ENCODE measurements at regions not wholly inside any gene's neighbourhood (a gene's known extent, or its start where the extent isn't known, plus 50 kb on each side); places are given as distances from the start of the nearest gene placed in this dataset.

GRCh38 chr2:12005886-12006681 lies 259.7 kb downstream of the LPIN1 start:
- no peak overlapping the region for H3K27ac ChIP-seq
- TF ChIP-seq, protein P1, sequence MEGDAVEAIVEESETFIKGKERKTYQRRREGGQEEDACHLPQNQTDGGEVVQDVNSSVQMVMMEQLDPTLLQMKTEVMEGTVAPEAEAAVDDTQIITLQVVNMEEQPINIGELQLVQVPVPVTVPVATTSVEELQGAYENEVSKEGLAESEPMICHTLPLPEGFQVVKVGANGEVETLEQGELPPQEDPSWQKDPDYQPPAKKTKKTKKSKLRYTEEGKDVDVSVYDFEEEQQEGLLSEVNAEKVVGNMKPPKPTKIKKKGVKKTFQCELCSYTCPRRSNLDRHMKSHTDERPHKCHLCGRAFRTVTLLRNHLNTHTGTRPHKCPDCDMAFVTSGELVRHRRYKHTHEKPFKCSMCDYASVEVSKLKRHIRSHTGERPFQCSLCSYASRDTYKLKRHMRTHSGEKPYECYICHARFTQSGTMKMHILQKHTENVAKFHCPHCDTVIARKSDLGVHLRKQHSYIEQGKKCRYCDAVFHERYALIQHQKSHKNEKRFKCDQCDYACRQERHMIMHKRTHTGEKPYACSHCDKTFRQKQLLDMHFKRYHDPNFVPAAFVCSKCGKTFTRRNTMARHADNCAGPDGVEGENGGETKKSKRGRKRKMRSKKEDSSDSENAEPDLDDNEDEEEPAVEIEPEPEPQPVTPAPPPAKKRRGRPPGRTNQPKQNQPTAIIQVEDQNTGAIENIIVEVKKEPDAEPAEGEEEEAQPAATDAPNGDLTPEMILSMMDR (IDR thresholded peaks at IDR 0.05): no peak
- no peak for TF ChIP-seq ZFX (IDR thresholded peaks at IDR 0.05; ENCODE audit: borderline replicate concordance)

DNA sequence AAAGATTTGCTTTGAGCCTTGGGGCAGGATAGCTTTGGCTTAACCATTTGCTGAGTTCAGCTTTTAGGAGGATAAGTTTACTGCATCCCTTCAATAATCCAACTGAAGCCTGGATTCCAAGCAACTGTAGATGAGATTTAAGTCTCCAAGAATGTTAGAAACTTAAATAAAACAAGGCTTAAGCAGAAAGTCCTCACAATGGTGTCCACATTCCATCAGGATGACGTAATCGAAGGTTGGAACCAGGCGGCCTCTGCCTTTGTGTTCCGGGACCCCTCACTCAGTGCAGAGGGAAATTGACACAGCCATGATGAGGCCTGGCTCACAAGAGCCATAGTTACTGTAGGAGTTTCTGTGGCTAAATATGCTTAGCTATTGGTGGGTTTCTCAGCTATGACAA lies 260.4 kb downstream of the LPIN1 start:
- no peak overlapping the region for H3K27ac ChIP-seq
- no peak for TF ChIP-seq ZFX (IDR thresholded peaks at IDR 0.05; ENCODE audit: borderline replicate concordance)
- TF ChIP-seq, protein P1 (IDR thresholded peaks at IDR 0.05): no peak

DNA sequence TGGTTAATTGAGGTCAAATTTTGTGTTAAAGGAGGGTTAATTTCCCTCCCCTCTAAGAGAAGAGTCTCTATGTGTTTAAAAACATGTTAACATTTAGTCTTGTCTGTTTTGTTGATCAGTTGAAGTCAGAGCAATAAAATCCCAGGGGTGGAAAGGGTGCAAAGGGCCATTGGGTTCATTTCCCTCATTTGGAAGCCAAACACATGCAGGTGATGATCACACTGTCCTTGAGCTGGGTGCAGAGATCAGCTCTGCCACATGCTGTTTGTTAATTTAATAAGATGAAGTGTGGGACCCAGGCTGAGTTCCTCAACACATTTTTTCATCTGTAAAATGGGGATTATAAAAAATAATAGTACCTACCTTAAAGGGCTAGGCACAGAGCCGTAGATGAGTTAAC lies 260.9 kb downstream of the LPIN1 start:
- no peak for TF ChIP-seq ZFX (IDR thresholded peaks at IDR 0.05; ENCODE audit: borderline replicate concordance)
- TF ChIP-seq, protein P1 (IDR thresholded peaks at IDR 0.05): no peak
- H3K27ac ChIP-seq: no peak overlapping the region

- TF ChIP-seq, protein P1 (IDR thresholded peaks at IDR 0.05): no peak
- TF ChIP-seq ZFX (IDR thresholded peaks at IDR 0.05; ENCODE audit: borderline replicate concordance): no peak
- no peak overlapping the region for H3K27ac ChIP-seq
These were observed 262.1 kb downstream of the LPIN1 start for GRCh38 chr2:12008425-12009061.

GRCh38 chr2:12009323-12009905 lies 263.0 kb downstream of the LPIN1 start:
- H3K27ac ChIP-seq: no peak overlapping the region
- TF ChIP-seq ZFX (IDR thresholded peaks at IDR 0.05; ENCODE audit: borderline replicate concordance): no peak
- TF ChIP-seq, protein P1 (IDR thresholded peaks at IDR 0.05): no peak

DNA sequence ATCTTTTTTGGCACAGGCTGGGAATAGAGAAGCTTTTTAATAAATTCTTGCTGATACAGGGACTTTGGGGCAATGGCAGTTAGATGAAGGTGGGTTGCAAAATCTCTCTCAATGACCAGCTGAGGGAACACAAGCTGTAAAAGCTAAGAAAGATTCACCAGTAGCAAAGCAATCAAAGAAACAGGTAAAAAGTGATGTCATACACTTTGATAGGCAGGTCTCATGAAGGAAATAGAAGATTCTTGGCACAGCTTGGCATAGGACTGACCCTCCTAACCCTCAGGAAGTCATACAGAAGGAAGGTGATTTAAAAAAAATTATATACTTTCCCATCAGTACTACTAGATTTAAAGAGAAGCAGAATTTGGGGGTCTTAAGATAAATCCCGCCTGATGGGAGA lies 263.6 kb downstream of the LPIN1 start:
- TF ChIP-seq ZFX (IDR thresholded peaks at IDR 0.05; ENCODE audit: borderline replicate concordance): no peak
- TF ChIP-seq, protein P1 (IDR thresholded peaks at IDR 0.05): no peak
- H3K27ac ChIP-seq: no peak overlapping the region

GRCh38 chr2:12010779-12011178 lies 264.3 kb downstream of the LPIN1 start:
- TF ChIP-seq, protein P1 (IDR thresholded peaks at IDR 0.05): no peak

More at GRCh38 chr2:12010779-12011178, 264.3 kb downstream of the LPIN1 start:
- no peak overlapping the region for H3K27ac ChIP-seq

Data from 22Rv1 (cell line).